ENCODE measurements at regions not wholly inside any gene's neighbourhood (a gene's known extent, or its start where the extent isn't known, plus 50 kb on each side); places are given as distances from the start of the nearest gene placed in this dataset.
A peak's percentile ranks its signal among the peaks of the same experiment; 100 is the strongest.
"Not testable (repeated sequence)": the region's sequence is repeated elsewhere in the genome, so short reads cannot be mapped to it uniquely, and the experiment has no call there.

- Mint-ChIP-seq H3K27me3 (no peaks in the 10 kb centered on the region), H3K4me1 (no peaks in the 10 kb centered on the region), H3K9me3 (peaks cover 5% of the 10 kb centered on the region), H3K27ac (ENCODE audit: low read depth) (no peak overlapping the region), H3K36me3 (ENCODE audit: insufficient read depth) (no peaks in the 10 kb centered on the region), H3K4me3 (no peak overlapping the region)
- DNase-seq (ENCODE audit: low spot score in 2 of 2) (no peak), ATAC-seq (replicated peaks; ENCODE audit: extremely low read depth, poor library complexity, severe bottlenecking) (no peak)
Measured at GRCh38 chr22:18731075-18731666, 119.5 kb upstream of the RIMBP3 start.

- ATAC-seq (replicated peaks; ENCODE audit: extremely low read depth, poor library complexity, severe bottlenecking) (peak; percentile 95), DNase-seq (ENCODE audit: low spot score in 2 of 2) (peak; percentile 61 to 68)
- H3K4me3 Mint-ChIP-seq; H3K27me3 Mint-ChIP-seq; H3K27ac Mint-ChIP-seq (ENCODE audit: low read depth); H3K36me3 Mint-ChIP-seq (ENCODE audit: insufficient read depth); H3K4me1 Mint-ChIP-seq; H3K9me3 Mint-ChIP-seq: not testable (repeated sequence)
Measured at GRCh38 chr22:18730410-18730809, 118.7 kb upstream of the RIMBP3 start.

Data from central memory CD8-positive, alpha-beta T cell (primary cell).